GM23338 (cell line): ENCODE measurements at regions not wholly inside any gene's neighbourhood (a gene's known extent, or its start where the extent isn't known, plus 50 kb on each side); places are given as distances from the start of the nearest gene placed in this dataset.
A peak's percentile ranks its signal among the peaks of the same experiment; 100 is the strongest.

Experiments
- ATAC-seq: fragments of 200-7000 bp; cut with Tn5 transposase; 3 replicates; pipeline ENCODE4 v1.9.1; 2020
- DNase-seq: peaks from one replicate; pipeline ENCODE4 v3.0.0-alpha.2; 2015; ENCODE audit warnings: low spot score
- H2AFZ ChIP-seq: fragments of 200-600 bp; sonication (generic); 2 replicates; pipeline ENCODE4 v1.8.0; 2016; ENCODE audit warnings: antibody characterized with exemption, mild to moderate bottlenecking, moderate library complexity
- H3F3A ChIP-seq: fragments of 200-600 bp; sonication (generic); replicated peaks from 2 replicates; pipeline ENCODE4 v1.8.0; 2017; ENCODE audit warnings: antibody characterized with exemption, mixed run types, low read depth
- H3K27ac ChIP-seq: fragments of 200-600 bp; sonication (generic); 2 replicates; pipeline ENCODE4 v1.6.1; 2016; ENCODE audit warnings: low read depth
- H3K27me3 ChIP-seq: fragments of 200-600 bp; sonication (generic); 2 replicates; pipeline ENCODE4 v1.8.0; 2016; ENCODE audit warnings: mild to moderate bottlenecking, mixed run types, moderate library complexity; ENCODE audit not compliant: insufficient read depth
- H3K36me3 ChIP-seq: fragments of 200-600 bp; sonication (generic); 2 replicates; pipeline ENCODE4 v1.8.0; 2016; ENCODE audit warnings: mild to moderate bottlenecking; ENCODE audit not compliant: insufficient read depth
- H3K4me1 ChIP-seq: fragments of 200-600 bp; sonication (generic); 2 replicates; pipeline ENCODE4 v1.8.0; 2016; ENCODE audit warnings: mild to moderate bottlenecking, moderate library complexity; ENCODE audit not compliant: insufficient read depth
- H3K4me2 ChIP-seq: fragments of 200-600 bp; sonication (generic); 2 replicates; pipeline ENCODE4 v1.7.1; 2017; ENCODE audit warnings: mixed run types
- H3K4me3 ChIP-seq: fragments of 200-600 bp; sonication (generic); 2 replicates; pipeline ENCODE4 v1.6.1; 2016; ENCODE audit warnings: mixed run types
- H3K79me2 ChIP-seq: fragments of 200-600 bp; sonication (generic); replicated peaks from 2 replicates; pipeline ENCODE4 v1.8.0; 2017; ENCODE audit warnings: mild to moderate bottlenecking; ENCODE audit not compliant: insufficient read depth
- H3K9me2 ChIP-seq: fragments of 200-600 bp; sonication (generic); 2 replicates; pipeline ENCODE4 v1.8.0; 2017; ENCODE audit not compliant: insufficient read depth
- H4K20me1 ChIP-seq: fragments of 200-600 bp; sonication (generic); replicated peaks from 2 replicates; pipeline ENCODE4 v1.8.0; 2017; ENCODE audit warnings: mild to moderate bottlenecking; ENCODE audit not compliant: insufficient read depth
- H3K27ac Mint-ChIP-seq: 2 replicates; pipeline ENCODE4 v1.8.0; 2020; ENCODE audit warnings: inconsistent platforms, mild to moderate bottlenecking, moderate library complexity, mixed read lengths
- H3K27me3 Mint-ChIP-seq: 3 replicates; pipeline ENCODE4 v1.8.0; 2022; ENCODE audit warnings: low read depth, mild to moderate bottlenecking, moderate library complexity, mixed read lengths, inconsistent platforms; ENCODE audit not compliant: insufficient read depth, poor library complexity
- H3K36me3 Mint-ChIP-seq: 3 replicates; pipeline ENCODE4 v1.8.0; 2021; ENCODE audit warnings: low read depth, mild to moderate bottlenecking, inconsistent platforms, moderate library complexity, mixed read lengths
- H3K4me1 Mint-ChIP-seq: 3 replicates; pipeline ENCODE4 v1.8.0; 2020; ENCODE audit warnings: mild to moderate bottlenecking, inconsistent platforms, mixed read lengths
- H3K4me3 Mint-ChIP-seq: 3 replicates; pipeline ENCODE4 v1.8.0; 2021; ENCODE audit warnings: moderate library complexity, mild to moderate bottlenecking, inconsistent platforms, mixed read lengths
- H3K9me3 Mint-ChIP-seq: 3 replicates; pipeline ENCODE4 v1.8.0; 2020; ENCODE audit warnings: moderate library complexity, mild to moderate bottlenecking, inconsistent platforms, mixed read lengths
- CREB1 ChIP-seq: fragments of 250-450 bp; sonication (Bioruptor Pico); IDR thresholded peaks from 2 replicates; pipeline ENCODE4 v1.5.0; 2020; ENCODE audit warnings: low read depth, mild to moderate bottlenecking, moderate library complexity
- CTCF ChIP-seq, 2 experiments: fragments of 200-600 bp in 1 of 2; sonication (generic) in 1 of 2; conservative IDR thresholded peaks; 2 replicates each; pipeline versions ENCODE4 v1.5.1 to v1.6.1; 2016 to 2017; ENCODE audit warnings: antibody characterized with exemption in 2 of 2, low read depth in 2 of 2, mild to moderate bottlenecking in 2 of 2, moderate library complexity in 1 of 2
- ETS1 ChIP-seq: IDR thresholded peaks from 2 replicates; pipeline ENCODE4 v1.6.1; 2016; ENCODE audit warnings: antibody characterized with exemption
- EZH2 ChIP-seq: fragments of 200-600 bp; sonication (generic); IDR thresholded peaks from one replicate; pipeline ENCODE4 v1.8.0; 2017; ENCODE audit warnings: antibody characterized with exemption, mild to moderate bottlenecking, low read depth; ENCODE audit not compliant: unreplicated experiment
- EZH2phosphoT487 ChIP-seq: fragments of 200-600 bp; sonication (generic); IDR thresholded peaks from one replicate; pipeline ENCODE4 v1.8.1; 2018; ENCODE audit warnings: antibody characterized with exemption; ENCODE audit not compliant: unreplicated experiment
- JUNB ChIP-seq: IDR thresholded peaks from one replicate; pipeline ENCODE4 v1.6.1; 2016; ENCODE audit warnings: antibody characterized with exemption; ENCODE audit not compliant: unreplicated experiment
- NANOG ChIP-seq: IDR thresholded peaks from 2 replicates; pipeline ENCODE4 v1.6.1; 2016; ENCODE audit warnings: antibody characterized with exemption, borderline replicate concordance
- POLR2AphosphoS5 ChIP-seq: IDR thresholded peaks from 2 replicates; pipeline ENCODE4 v1.6.1; 2016; ENCODE audit warnings: antibody characterized with exemption, low read depth
- REST ChIP-seq: IDR thresholded peaks from one replicate; pipeline ENCODE4 v1.6.1; 2018; ENCODE audit warnings: antibody characterized with exemption; ENCODE audit not compliant: unreplicated experiment
- STAT1 ChIP-seq: IDR thresholded peaks from one replicate; pipeline ENCODE4 v1.6.1; 2016; ENCODE audit warnings: antibody characterized with exemption; ENCODE audit not compliant: unreplicated experiment
- ZNF114 ChIP-seq: fragments of 250-450 bp; sonication (Bioruptor Pico); IDR thresholded peaks from 2 replicates; pipeline ENCODE4 v1.5.0; 2020; ENCODE audit warnings: mild to moderate bottlenecking, moderate library complexity
- ZNF331 ChIP-seq: fragments of 250-450 bp; sonication (Bioruptor Pico); IDR thresholded peaks from 2 replicates; pipeline ENCODE4 v1.5.0; 2020; ENCODE audit warnings: low read depth, mild to moderate bottlenecking, moderate library complexity
- ZNF462 ChIP-seq: fragments of 250-450 bp; sonication (Bioruptor Pico); IDR thresholded peaks from 2 replicates; pipeline ENCODE4 v1.5.0; 2020; ENCODE audit warnings: mild to moderate bottlenecking, moderate library complexity

- peak; percentile 43 to 58; a peak in 3 of 4 replicates for TF ChIP-seq CTCF (conservative IDR thresholded peaks at IDR 0.05; ENCODE audit: low read depth in 2 of 2)
Observed at GRCh38 chrX:37926700-37927099, 79.3 kb upstream of the DYNLT3 start (continued).

- H3K36me3 Mint-ChIP-seq: no peaks in the 10 kb centered on the region
- H3K79me2 ChIP-seq: no peaks in the 10 kb centered on the region
- H3K9me2 ChIP-seq: no peaks in the 10 kb centered on the region
- H4K20me1 ChIP-seq: no peaks in the 10 kb centered on the region
- peaks cover 17% of the 10 kb centered on the region for H3K4me1 Mint-ChIP-seq
- H3K4me2 ChIP-seq: no peak overlapping the region
- no peaks in the 10 kb centered on the region for H3K27me3 Mint-ChIP-seq
- H2AFZ ChIP-seq: no peak overlapping the region
- DNase-seq: no peak
- ATAC-seq: no peak
- H3K4me3 Mint-ChIP-seq: no peak overlapping the region
- no peak overlapping the region for H3K27ac Mint-ChIP-seq
- no peaks in the 10 kb centered on the region; the same call in 2 of the 3 replicates for H3K9me3 Mint-ChIP-seq
- no peaks in the 10 kb centered on the region for H3K36me3 ChIP-seq
- H3K4me3 ChIP-seq: no peak overlapping the region
- H3K4me1 ChIP-seq: peaks cover 6% of the 10 kb centered on the region
- H3K27me3 ChIP-seq: no peaks in the 10 kb centered on the region
- no peak overlapping the region for H3K27ac ChIP-seq
- no peaks in the 10 kb centered on the region for H3F3A ChIP-seq
- TF ChIP-seq JUNB: no peak
- TF ChIP-seq ZNF114 (CRISPR knock-in tag): no peak
- no peak for TF ChIP-seq EZH2
- TF ChIP-seq ZNF462 (CRISPR knock-in tag): no peak
- TF ChIP-seq NANOG: no peak
- no peak for TF ChIP-seq EZH2phosphoT487
- no peak for TF ChIP-seq CREB1 (CRISPR knock-in tag)
- no peak for TF ChIP-seq STAT1
- TF ChIP-seq REST: no peak
- TF ChIP-seq ETS1: no peak
- no peak for TF ChIP-seq ZNF331
- no peak for TF ChIP-seq POLR2AphosphoS5
Observed at GRCh38 chrX:37942170-37942569, 64.2 kb upstream of the SYTL5 start.
